Left ventricle myocardium superior (tissue), 1 donor: ENCODE measurements at regions not wholly inside any gene's neighbourhood (a gene's known extent, or its start where the extent isn't known, plus 50 kb on each side); places are given as distances from the start of the nearest gene placed in this dataset.
"Not testable (repeated sequence)": the region's sequence is repeated elsewhere in the genome, so short reads cannot be mapped to it uniquely, and the experiment has no call there.

ENCODE experiments used
- ATAC-seq: fragments of 200-7000 bp; cut with Tn5 transposase; one replicate; pipeline ENCODE4 v1.9.1; 2020; ENCODE audit warnings: mild to moderate bottlenecking, moderate library complexity
- DNase-seq: peaks from one replicate; pipeline ENCODE4 v3.0.0-alpha.2; 2020
- intact Hi-C: fragments of 100-400 bp; cut with micrococcal nuclease; formaldehyde crosslinking; loops from one replicate; pipeline ENCODE4 v1.11.0; 2022
- donor health status: DM: no; HTN: yes; CAD: no; lungs with severe emphysema.

- intact Hi-C loops: no loop called here
- DNase-seq: no peak
- no peak for ATAC-seq
Measured at GRCh38 chr16:64083428-64084129, 1038.3 kb downstream of the CDH11 start.

- DNase-seq: no peak
- no peak for ATAC-seq
- intact Hi-C loops: no loop called here
Measured at GRCh38 chr16:64077242-64077641, 1044.6 kb downstream of the CDH11 start.

- no peak for DNase-seq
- ATAC-seq: no peak
- intact Hi-C loops: no loop called here
Measured at GRCh38 chr16:64074706-64075105, 1047.2 kb downstream of the CDH11 start.

GRCh38 chr16:64072131-64072730, 1049.6 kb downstream of the CDH11 start:
- ATAC-seq, intact Hi-C loops, DNase-seq: not testable (repeated sequence)

- ATAC-seq (no peak), DNase-seq (no peak)
- intact Hi-C loops: no loop called here
Measured at GRCh38 chr16:64065523-64065922, 1056.3 kb downstream of the CDH11 start.

- ATAC-seq: no peak
- intact Hi-C loops: no loop called here
- DNase-seq: no peak
Measured at GRCh38 chr16:64061621-64062020, 1060.2 kb downstream of the CDH11 start.

DNA sequence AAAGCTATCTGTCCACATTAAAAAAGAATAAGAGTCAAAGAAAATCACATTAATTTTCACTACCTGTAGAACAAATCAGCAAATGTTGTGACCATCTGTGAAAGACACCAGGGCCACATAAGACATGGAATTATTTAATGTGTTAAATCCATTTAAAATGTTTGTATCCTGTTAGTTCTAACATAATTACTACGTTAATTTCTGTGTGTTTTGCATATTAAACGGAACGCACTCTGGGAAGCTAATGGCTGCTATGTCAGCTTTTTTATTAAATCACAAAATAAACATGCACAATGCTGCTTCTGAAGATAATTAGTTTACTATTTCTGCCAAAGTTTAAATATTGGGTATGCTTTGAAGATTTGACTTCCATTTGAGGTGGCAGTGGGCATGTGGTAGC, 1061.2 kb downstream of the CDH11 start:
- intact Hi-C loops: no loop called here
- ATAC-seq (no peak), DNase-seq (no peak)

DNA sequence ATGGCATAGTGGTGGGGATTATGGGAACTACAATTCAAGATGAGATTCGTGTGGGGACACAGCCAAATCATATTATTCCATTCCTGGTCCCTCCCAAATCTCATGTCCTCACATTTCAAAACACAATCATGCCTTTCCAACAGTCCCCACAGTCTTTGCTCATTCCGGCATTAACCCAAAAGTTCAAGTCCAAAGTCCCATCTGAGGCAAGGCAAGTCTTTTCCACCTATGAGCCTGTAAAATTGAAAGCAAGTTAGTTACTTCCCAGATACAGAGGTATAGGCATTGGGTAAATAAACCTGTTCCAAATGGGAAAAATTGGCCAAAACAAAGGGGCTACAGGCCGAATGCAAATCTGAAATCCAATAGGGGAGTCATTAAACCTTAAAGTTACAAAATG, 1063.2 kb downstream of the CDH11 start:
- ATAC-seq: no peak
- no peak for DNase-seq
- intact Hi-C loops: no loop called here

DNA sequence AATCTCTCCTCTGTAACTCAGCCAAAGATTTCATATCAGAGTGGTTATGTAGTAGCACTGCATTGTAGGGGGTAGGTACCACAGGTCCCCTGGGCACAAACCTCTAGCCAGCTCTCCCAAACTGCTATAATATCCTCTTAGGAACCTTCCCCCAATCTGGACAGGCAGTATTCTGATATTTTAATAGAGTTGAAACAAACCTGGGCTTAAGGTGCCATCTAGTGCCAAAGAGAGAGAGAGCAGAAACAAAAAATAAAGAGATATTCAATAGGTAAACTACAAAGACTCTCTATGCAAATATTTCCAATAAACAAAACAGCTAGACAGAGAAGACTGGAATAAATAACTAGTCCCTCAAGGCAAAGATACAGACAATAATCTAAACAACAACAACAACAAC, 1070.0 kb downstream of the CDH11 start:
- intact Hi-C loops: no loop called here
- DNase-seq: no peak
- ATAC-seq: no peak

DNA sequence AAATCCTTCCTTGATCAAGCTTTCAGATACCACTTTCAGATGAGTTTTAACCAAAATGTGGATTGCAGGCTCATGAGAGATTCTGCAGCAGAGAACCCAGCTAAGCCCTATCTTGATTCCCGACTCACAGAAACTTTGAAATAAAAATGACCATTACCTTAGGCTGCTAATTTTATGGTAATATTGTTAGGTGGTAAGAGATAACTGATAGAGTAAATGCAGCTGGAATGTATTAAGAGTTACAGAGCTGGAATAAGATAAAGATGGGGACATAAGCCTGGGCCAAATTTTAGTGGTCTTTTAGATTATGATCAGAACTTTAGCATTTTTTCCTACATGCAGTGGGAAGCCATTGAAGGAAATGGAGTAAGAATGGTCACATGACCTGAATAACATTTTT, 1074.0 kb downstream of the CDH11 start:
- intact Hi-C loops: no loop called here
- ATAC-seq (no peak), DNase-seq (no peak)

- ATAC-seq (no peak), DNase-seq (no peak)
- intact Hi-C loops: no loop called here
Measured at GRCh38 chr16:64047207-64047606, 1074.7 kb downstream of the CDH11 start.

DNA sequence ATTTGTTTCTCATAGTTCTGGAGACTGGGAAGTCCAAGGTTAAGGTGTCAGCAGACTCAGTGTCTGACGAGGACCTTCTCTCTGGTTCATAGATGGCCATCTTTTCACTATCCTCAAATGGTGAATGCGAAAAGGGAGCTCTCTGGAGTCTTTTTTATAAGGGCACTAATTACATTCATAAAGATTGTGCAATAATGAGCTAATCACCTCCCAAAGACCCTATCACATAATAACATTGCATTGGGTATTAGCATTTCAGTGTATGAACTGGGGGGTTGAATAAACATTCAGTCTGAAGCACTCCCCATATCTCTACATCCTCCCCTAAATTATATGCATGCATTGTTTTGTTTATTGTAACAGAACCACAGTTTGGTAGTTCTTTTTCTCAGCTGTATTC, 1086.5 kb downstream of the CDH11 start:
- DNase-seq (no peak), ATAC-seq (no peak)
- intact Hi-C loops: no loop called here

DNA sequence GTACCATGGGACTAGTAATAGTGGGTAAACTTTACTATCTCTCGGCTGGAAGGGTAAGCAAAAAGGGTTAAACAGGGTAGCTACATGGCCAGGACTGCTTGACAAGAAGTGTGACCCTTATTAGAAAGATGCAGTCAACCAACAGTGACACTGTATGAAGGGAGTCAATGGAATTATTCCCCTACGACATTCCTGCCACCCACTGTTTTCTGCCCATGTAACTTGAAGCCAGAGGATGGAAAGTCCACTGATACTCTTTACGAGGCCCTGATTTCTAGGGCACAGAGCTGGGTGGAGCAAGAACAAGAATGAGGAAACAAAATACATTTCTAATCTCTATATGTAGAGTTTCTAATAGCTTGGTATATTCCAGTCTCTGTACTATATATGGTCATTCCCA, 1102.5 kb downstream of the CDH11 start:
- ATAC-seq (no peak), DNase-seq (no peak)
- intact Hi-C loops: no loop called here

DNA sequence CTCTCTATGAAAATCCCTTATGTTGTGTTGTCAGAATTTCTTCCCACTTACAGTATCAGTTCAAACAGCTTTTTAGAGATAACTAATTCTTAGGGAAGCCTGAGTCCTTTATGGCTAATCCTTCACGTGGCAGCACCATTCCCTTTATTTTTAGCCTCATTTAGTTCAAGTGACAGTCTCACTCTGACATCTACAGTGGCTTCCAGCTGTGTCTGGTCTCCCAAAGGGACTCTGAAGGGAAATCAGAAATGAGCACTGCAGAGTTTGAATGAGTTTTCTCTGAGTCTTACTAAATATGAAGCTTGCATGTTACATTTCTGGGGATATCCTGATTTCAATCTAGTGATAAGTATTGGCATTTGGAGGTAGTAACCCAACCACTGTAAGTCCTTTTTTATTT, 1104.1 kb downstream of the CDH11 start:
- intact Hi-C loops: no loop called here

DNA sequence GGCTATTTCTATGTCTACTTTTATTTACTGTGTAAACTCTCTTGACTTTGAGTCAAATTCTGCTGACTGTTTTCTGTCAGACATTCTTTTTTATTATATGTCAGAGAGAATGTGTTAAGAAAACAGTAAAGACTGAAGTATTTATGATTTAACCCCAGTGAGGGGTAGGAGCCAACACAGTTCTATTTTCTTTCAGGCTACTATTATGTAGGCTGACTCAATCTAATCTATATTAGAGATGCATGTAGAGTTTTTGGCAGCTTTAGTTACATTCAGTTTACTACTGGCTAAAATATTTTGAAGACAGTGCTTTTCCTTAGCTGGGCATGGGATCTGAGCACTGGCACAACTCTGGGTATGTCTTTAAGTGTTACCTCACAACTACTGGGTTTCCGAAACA, 1108.0 kb downstream of the CDH11 start:
- intact Hi-C loops: no loop called here
- ATAC-seq: no peak
- no peak for DNase-seq

More for the DNA sequence above, 1104.1 kb downstream of the CDH11 start:
- DNase-seq (no peak), ATAC-seq (no peak)

GRCh38 chr16:64012166-64012565, 1109.7 kb downstream of the CDH11 start:
- intact Hi-C loops: no loop called here
- DNase-seq (no peak), ATAC-seq (peak; percentile 18)

- DNase-seq: no peak
- intact Hi-C loops: no loop called here
- peak; percentile 43 for ATAC-seq
Measured at GRCh38 chr16:64011650-64012049, 1110.2 kb downstream of the CDH11 start.

- DNase-seq: no peak
- ATAC-seq: no peak
- intact Hi-C loops: no loop called here
Measured at GRCh38 chr16:64008131-64008530, 1113.7 kb downstream of the CDH11 start.

DNA sequence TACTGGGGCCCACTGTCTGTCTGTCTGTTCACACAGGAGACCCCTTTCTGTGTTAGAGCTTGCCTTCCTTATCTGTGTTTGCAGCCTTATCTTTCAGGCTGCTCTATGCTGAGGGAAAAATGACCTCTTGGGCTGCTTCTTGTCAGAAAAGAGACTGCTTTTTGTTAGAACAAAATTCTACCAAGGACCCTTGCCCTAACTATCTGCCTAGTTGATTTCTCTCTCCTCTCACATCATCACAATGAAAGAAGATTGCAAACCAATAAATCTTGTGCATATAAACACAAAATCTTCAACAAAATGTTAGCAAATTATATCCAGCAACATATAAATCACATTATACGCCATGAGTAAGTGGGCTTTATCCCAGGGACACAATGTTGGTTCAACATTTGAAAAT, 1117.7 kb downstream of the CDH11 start:
- ATAC-seq (no peak), DNase-seq (no peak)

DNA sequence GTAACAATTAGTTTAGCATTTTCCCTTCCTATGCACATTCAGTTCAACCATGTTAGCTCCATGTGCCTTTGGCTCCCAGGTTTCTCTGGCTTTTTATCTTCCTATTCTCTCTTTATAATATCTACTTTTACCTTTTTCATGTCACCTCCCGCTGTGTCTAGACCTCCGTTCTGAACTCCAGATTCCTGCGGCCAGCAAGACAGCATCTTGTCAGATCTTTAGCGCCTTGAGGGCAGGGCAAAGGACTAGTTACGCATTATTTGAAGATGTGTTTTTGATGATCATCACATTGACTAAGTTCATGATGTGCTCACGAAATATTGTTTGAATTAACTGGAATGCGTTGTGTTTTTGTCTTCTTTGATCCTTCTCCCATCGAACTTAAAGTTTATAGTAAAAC, 1126.8 kb downstream of the CDH11 start:
- DNase-seq (no peak), ATAC-seq (no peak)
- intact Hi-C loops: no loop called here

More for the DNA sequence above, 1117.7 kb downstream of the CDH11 start:
- intact Hi-C loops: no loop called here

DNA sequence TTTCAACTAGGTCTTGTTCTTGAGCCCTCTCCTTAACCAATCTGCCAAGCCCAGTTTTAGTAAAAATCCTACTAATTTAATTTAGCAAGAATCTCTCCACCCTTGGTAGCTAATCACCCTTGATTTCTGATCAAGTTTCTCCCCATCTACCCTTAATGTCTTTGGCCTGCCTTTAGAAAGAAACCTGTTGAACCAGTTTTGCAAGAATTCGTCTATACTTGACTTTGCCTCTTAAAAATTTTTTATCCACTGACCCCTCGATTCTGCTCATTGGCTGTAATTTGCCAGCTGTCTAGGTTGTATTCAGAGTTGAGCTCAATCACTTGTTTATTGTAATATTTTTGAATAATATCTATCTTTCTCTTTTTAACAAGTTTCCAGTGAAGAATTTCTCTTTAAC, 1138.5 kb downstream of the CDH11 start:
- intact Hi-C loops: no loop called here
- ATAC-seq (no peak), DNase-seq (no peak)
